B cell (primary cell): ENCODE measurements at regions not wholly inside any gene's neighbourhood (a gene's known extent, or its start where the extent isn't known, plus 50 kb on each side); places are given as distances from the start of the nearest gene placed in this dataset.

ENCODE experiments used
- EZH2 ChIP-seq: IDR thresholded peaks from 2 replicates; pipeline ENCODE4 v1.6.1; 2012; ENCODE audit warnings: borderline replicate concordance, low read depth, mild to moderate bottlenecking, moderate library complexity, low read length; ENCODE audit not compliant: insufficient read depth, poor library complexity, severe bottlenecking
- TF ChIP-seq, protein P1 (sequence below): fragments of 200-600 bp; IDR thresholded peaks from one replicate; pipeline ENCODE4 v1.8.0; 2022; ENCODE audit warnings: antibody characterized with exemption, mild to moderate bottlenecking

DNA sequence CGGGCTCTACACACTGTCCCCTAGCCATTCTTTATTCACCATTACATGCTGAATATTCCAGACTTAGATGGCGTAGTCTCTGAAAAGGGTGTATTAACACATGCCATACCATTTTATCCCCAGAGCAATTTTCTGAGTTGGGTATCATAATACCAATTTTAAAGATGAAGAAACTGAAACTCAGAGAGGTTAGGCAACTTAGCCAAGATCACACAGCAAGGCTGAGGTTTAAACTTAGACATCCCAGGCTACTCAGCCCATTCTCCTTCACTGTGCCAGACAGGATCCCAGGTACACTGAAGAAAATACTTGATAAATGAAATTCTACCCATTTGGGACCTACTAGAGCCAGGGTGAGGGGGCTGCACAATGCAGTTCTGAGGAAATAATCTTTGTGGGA, 67.4 kb upstream of the ARHGAP36 start:
- TF ChIP-seq, protein P1, sequence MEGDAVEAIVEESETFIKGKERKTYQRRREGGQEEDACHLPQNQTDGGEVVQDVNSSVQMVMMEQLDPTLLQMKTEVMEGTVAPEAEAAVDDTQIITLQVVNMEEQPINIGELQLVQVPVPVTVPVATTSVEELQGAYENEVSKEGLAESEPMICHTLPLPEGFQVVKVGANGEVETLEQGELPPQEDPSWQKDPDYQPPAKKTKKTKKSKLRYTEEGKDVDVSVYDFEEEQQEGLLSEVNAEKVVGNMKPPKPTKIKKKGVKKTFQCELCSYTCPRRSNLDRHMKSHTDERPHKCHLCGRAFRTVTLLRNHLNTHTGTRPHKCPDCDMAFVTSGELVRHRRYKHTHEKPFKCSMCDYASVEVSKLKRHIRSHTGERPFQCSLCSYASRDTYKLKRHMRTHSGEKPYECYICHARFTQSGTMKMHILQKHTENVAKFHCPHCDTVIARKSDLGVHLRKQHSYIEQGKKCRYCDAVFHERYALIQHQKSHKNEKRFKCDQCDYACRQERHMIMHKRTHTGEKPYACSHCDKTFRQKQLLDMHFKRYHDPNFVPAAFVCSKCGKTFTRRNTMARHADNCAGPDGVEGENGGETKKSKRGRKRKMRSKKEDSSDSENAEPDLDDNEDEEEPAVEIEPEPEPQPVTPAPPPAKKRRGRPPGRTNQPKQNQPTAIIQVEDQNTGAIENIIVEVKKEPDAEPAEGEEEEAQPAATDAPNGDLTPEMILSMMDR, result no peak
- no peak for TF ChIP-seq EZH2
